ENCODE measurements at regions not wholly inside any gene's neighbourhood (a gene's known extent, or its start where the extent isn't known, plus 50 kb on each side); places are given as distances from the start of the nearest gene placed in this dataset.

DNA sequence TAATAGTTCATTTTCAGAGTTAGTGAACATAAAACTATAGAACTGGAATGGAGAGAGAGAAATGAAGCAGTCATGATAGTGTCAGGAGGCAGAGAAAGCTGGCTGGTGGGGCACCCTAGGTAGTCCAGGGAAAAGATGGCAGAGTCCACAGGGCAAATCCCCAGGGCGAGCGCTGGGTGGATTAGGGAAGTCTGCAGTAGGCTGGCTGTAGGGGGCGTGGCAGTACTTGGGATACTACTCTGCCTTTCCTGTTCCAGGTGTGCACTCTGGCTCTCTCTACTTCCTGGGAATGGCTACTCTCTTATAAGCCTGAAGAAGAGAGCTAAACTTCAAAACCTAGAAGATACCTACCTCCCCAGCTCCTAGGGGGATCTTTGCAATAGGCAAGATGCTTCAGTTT is 232.9 kb upstream of the SLC10A2 start:
- Histone ChIP-seq H3K27ac (no peak overlapping the region), H4K20me1 (ENCODE audit: insufficient read depth) (no peaks in the 10 kb centered on the region), H3K79me2 (ENCODE audit: insufficient read depth) (no peaks in the 10 kb centered on the region), H3K36me3 (ENCODE audit: low read depth) (no peaks in the 10 kb centered on the region), H3K27me3 (replicated peaks; ENCODE audit: insufficient read depth) (no peaks in the 10 kb centered on the region), H3K9ac (no peak overlapping the region), H3K9me3 (ENCODE audit: low read depth) (peaks cover 9% of the 10 kb centered on the region), H3K9me2 (ENCODE audit: insufficient read depth) (no peaks in the 10 kb centered on the region), H3K4me1 (ENCODE audit: insufficient read depth) (no peaks in the 10 kb centered on the region), H2AFZ (no peak overlapping the region), H3K4me3 (no peak overlapping the region), H3K4me2 (ENCODE audit: unreplicated experiment) (no peak overlapping the region), H3F3A (ENCODE audit: insufficient read depth) (no peaks in the 10 kb centered on the region)
- 46 to 54% methylated on average over 3 of the region's 3 CpGs for WGBS, 2 experiments (ENCODE audit: low coverage in 1 of 2, low lambda C conversion rate in 2 of 2, missing lambda C conversion rate in 2 of 2)
- TF ChIP-seq EZH2phosphoT487 (IDR thresholded peaks at IDR 0.05; ENCODE audit: insufficient read depth, low read depth), result no peak
- no peak for TF ChIP-seq EZH2 (IDR thresholded peaks at IDR 0.05; ENCODE audit: insufficient read depth, poor library complexity, severe bottlenecking)
- no peak for DNase-seq
- in situ Hi-C loops (cut with MboI), result no loop called here

DNA sequence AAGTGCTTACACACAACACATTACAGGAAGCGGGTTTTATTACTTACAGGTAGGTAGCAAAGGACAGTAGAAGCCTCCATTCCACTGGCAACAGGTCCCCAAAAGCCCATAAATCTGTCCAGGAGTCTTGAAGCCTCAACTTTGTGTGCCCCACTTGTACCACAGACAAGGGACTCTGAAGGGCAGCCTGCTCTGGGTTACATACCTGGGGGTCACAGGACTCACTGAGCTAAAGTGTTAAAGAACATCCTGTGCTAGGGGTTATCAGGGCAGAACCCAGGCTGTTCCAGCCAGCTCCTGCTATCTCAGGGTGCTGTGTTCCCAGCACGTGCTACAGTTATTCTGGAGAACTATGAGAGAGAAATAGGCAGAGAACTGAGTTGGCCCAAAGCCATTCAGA is 230.9 kb upstream of the SLC10A2 start:
- 14 to 25% methylated on average over 2 of the region's 2 CpGs for WGBS, 2 experiments (ENCODE audit: low coverage in 1 of 2, low lambda C conversion rate in 2 of 2, missing lambda C conversion rate in 2 of 2)
- Histone ChIP-seq H3K9me3 (ENCODE audit: low read depth) (peaks cover 9% of the 10 kb centered on the region), H3K27me3 (replicated peaks; ENCODE audit: insufficient read depth) (no peaks in the 10 kb centered on the region), H2AFZ (no peak overlapping the region), H3K9me2 (ENCODE audit: insufficient read depth) (no peaks in the 10 kb centered on the region), H3F3A (ENCODE audit: insufficient read depth) (no peaks in the 10 kb centered on the region), H3K9ac (no peak overlapping the region), H3K79me2 (ENCODE audit: insufficient read depth) (no peaks in the 10 kb centered on the region), H3K4me1 (ENCODE audit: insufficient read depth) (no peaks in the 10 kb centered on the region), H4K20me1 (ENCODE audit: insufficient read depth) (no peaks in the 10 kb centered on the region), H3K27ac (no peak overlapping the region), H3K4me3 (no peak overlapping the region), H3K4me2 (ENCODE audit: unreplicated experiment) (no peak overlapping the region), H3K36me3 (ENCODE audit: low read depth) (no peaks in the 10 kb centered on the region)
- DNase-seq, result no peak
- in situ Hi-C loops (cut with MboI), result no loop called here
- TF ChIP-seq EZH2phosphoT487 (IDR thresholded peaks at IDR 0.05; ENCODE audit: insufficient read depth, low read depth), result no peak
- no peak for TF ChIP-seq EZH2 (IDR thresholded peaks at IDR 0.05; ENCODE audit: insufficient read depth, poor library complexity, severe bottlenecking)

DNA sequence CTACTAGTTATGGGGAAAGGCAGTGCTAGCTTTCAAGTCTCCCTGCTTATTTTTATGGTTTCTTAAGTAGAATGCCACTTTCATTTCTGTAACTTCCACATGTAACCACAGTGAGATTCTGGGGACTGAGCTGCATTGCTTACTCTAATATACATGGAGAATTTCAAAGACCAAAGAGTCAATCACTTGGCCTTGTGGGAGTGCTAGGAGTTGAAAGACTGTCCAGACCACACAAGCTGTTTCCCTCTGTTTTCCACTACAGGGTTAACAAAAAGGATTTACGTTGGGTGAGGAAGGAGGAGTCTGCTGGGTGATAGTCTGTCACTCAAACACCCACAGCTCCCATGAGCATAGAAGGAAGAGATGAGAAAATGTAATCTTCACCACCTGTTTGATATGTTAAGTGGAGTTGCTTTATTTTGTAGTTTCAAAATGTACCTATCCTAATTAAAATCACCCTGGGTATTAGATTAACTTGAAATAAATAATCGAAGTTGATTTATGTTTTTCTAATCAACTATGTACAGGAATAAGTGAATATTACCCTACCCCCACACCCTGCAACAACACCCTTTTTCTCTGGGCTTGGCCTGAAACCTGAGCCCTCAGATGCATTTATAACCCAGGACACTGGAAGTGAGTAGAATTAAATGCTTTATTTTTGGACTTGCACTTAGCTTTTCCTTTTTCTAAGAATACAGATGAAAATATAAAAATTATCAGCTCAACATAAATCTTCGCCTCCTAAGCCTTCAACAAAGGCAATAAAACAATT is 225.8 kb upstream of the SLC10A2 start:
- in situ Hi-C loops (cut with MboI), result no loop called here
- whole genome bisulfite sequencing, 2 experiments (ENCODE audit: low coverage in 1 of 2, low lambda C conversion rate in 2 of 2, missing lambda C conversion rate in 2 of 2), result 0 to 7% methylated on average over 3 of the region's 3 CpGs

DNA sequence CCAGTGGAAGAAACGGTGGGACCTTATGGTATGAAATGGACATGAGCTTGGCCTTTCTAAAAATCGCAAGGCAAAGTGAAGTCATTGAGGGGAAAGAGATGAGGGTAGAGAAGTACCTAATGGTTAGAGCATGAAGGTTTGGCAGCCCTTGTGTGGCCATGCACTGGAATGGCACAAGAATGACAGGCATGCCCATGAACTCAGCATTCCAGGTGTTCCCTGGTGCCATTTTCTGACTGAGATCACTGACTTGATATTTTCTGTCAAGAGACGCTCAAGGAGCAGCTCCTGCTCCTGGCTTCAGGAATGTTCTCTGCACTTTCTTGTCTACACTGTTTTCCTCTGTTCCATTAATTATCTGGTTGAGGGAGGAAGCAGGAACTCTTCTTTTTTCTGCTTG is 225.0 kb upstream of the SLC10A2 start:
- Histone ChIP-seq H3K4me1 (ENCODE audit: insufficient read depth) (no peaks in the 10 kb centered on the region), H3K4me2 (ENCODE audit: unreplicated experiment) (no peak overlapping the region), H3K9me3 (ENCODE audit: low read depth) (peaks cover 2% of the 10 kb centered on the region), H3K9ac (no peak overlapping the region), H4K20me1 (ENCODE audit: insufficient read depth) (no peaks in the 10 kb centered on the region), H2AFZ (no peak overlapping the region), H3K9me2 (ENCODE audit: insufficient read depth) (no peaks in the 10 kb centered on the region), H3F3A (ENCODE audit: insufficient read depth) (no peaks in the 10 kb centered on the region), H3K27me3 (replicated peaks; ENCODE audit: insufficient read depth) (no peaks in the 10 kb centered on the region), H3K27ac (no peak overlapping the region), H3K36me3 (ENCODE audit: low read depth) (no peaks in the 10 kb centered on the region), H3K79me2 (ENCODE audit: insufficient read depth) (no peaks in the 10 kb centered on the region), H3K4me3 (no peak overlapping the region)
- in situ Hi-C loops (cut with MboI), result no loop called here
- WGBS, 2 experiments (ENCODE audit: low coverage in 1 of 2, low lambda C conversion rate in 2 of 2, missing lambda C conversion rate in 2 of 2), result 31 to 32% methylated on average over 3 of the region's 3 CpGs
- TF ChIP-seq EZH2 (IDR thresholded peaks at IDR 0.05; ENCODE audit: insufficient read depth, poor library complexity, severe bottlenecking) (no peak), EZH2phosphoT487 (IDR thresholded peaks at IDR 0.05; ENCODE audit: insufficient read depth, low read depth) (no peak)
- DNase-seq, result no peak

More for the DNA sequence above, 225.8 kb upstream of the SLC10A2 start:
- no peak for DNase-seq
- Histone ChIP-seq H3K36me3 (ENCODE audit: low read depth) (no peaks in the 10 kb centered on the region), H3K4me2 (ENCODE audit: unreplicated experiment) (no peak overlapping the region), H3K9me3 (ENCODE audit: low read depth) (peaks cover 2% of the 10 kb centered on the region), H2AFZ (no peak overlapping the region), H3K9me2 (ENCODE audit: insufficient read depth) (no peaks in the 10 kb centered on the region), H4K20me1 (ENCODE audit: insufficient read depth) (no peaks in the 10 kb centered on the region), H3K79me2 (ENCODE audit: insufficient read depth) (no peaks in the 10 kb centered on the region), H3F3A (ENCODE audit: insufficient read depth) (no peaks in the 10 kb centered on the region), H3K27me3 (replicated peaks; ENCODE audit: insufficient read depth) (no peaks in the 10 kb centered on the region), H3K9ac (no peak overlapping the region), H3K4me3 (no peak overlapping the region), H3K4me1 (ENCODE audit: insufficient read depth) (no peaks in the 10 kb centered on the region), H3K27ac (no peak overlapping the region)
- TF ChIP-seq EZH2phosphoT487 (IDR thresholded peaks at IDR 0.05; ENCODE audit: insufficient read depth, low read depth) (no peak), EZH2 (IDR thresholded peaks at IDR 0.05; ENCODE audit: insufficient read depth, poor library complexity, severe bottlenecking) (no peak)
